GM12872 (cell line): ENCODE measurements at regions not wholly inside any gene's neighbourhood (a gene's known extent, or its start where the extent isn't known, plus 50 kb on each side); places are given as distances from the start of the nearest gene placed in this dataset.

Experiments
- CTCF ChIP-seq: IDR thresholded peaks from 3 replicates; pipeline ENCODE4 v1.5.1; 2011; ENCODE audit warnings: low read depth, mild to moderate bottlenecking, low read length, moderate library complexity; ENCODE audit not compliant: insufficient read depth

- no peak for TF ChIP-seq CTCF
These were observed 462.9 kb downstream of the PREX1 start for GRCh38 chr20:48364688-48365421.

- no peak for TF ChIP-seq CTCF
These were observed 463.7 kb downstream of the PREX1 start for GRCh38 chr20:48364055-48364454.

DNA sequence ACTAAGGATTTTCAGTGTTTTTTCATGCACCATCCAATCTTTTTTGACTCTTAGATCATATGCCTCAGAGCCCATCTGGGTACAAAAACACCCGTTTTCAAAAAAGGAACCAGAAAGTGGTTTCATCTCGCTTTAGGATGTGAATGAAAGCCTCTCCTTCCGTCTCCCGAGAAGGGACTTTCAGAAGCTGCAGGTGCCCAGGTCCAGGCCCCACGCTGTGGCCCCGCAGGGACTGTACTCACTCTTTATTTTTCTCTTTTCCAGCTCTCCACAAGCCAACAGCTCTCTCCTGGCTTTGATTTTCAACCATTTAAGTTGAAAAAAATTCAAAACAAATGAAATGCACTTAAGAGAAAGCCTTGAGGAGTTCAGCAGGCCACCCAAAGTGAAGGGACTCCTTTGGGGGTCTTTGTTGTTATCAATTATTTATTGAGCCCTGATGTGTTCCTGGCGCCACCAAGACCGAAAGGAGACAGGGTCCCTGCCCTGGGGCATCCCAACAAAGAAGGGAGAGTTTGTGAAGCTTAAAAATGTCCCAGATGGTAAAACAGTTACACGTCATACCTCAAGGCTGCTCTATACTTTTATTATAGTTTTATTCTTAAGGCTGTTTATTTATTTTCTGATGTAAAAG lies 467.3 kb downstream of the PREX1 start:
- TF ChIP-seq CTCF: no peak

DNA sequence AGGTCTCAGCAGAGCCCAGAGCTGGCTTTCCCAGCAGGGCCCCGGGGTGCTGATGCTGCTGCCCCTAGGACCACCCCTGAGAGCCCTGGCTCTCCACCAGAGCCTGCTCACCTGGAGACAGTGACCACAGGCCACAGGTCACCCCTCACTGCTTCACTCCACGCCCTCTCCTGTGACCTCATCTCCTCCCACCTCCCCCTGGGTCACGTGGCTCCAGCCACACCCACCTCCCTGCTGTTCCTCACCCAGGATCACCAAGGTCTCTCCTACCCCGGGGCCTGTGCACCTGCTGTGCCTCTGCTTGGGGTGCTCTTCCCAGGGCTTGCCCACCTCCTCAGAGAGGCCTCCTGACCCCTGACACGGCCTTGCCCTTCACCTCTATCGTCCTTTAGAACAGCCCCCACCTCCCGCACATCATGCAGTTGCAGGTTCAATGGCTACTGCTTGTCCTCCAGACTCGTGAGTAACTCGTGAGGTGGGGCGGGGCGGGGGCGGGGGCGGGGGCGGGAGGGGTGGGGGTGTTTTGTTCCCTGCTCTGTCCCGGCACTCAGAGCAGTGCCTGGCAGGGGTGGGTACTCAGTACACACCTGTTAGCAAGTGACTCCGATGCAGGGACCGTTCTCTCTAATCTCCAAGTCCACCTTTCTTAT lies 468.0 kb downstream of the PREX1 start:
- no peak for TF ChIP-seq CTCF

DNA sequence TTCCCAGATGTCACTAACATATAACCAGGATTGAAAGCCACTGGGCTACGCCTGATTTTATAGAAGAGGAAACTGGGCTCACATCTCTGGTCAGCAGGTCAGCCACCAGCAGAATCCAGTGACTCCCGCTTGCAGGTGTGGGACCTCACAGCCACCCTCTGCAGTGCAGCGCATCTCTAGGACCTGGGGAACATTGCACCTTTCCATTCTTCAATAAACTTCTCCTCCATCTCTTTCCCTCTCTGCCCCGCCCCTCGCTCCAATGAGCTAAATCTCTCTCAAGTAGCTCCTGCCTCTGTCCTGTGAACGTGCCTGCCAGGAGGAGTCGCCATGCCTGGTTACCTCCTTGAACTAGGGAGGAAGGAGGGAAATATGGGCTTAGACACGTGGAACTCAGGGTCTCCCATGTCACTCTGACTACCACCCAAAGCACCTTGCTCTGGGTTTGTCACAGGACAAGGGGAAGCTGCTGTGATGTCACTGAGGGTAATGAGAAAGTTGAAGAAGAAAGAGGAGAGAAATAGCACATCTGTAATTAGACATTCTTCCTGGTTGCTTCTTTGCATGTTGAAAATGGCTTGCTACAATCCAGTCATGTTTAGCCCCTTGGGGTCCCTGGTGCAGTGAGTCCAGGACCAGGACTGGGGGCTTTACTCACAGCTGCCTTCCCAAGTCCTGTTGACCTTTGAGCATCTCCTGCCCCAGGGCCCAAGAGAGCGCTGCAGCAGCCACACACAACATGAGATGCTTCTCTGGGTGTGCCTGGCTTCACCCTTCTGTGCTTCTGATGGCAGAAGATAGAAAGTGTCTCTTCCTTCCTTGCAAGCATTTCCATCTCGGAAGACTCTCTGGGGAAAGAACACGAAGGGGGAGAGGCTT lies 469.4 kb downstream of the PREX1 start:
- TF ChIP-seq CTCF: no peak

DNA sequence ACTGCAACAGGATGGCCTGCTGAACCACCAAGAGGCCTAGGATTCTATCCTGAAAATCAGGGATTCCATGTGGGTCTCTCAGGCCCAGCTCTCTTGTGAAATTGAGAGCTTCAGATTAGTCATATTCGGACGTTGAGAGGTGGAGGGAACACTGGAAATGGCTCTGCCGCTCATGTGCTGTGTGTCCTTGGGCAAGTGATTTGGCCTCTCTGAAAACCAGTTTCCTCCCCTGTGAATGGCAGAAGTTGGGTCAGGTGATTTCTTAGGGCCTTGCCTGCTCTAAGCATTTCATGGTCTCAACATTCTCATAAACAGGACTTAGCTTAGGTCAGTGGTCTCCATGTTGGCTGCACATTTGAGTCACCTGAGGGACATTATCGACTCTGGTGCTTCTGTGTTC lies 470.1 kb downstream of the PREX1 start:
- no peak for TF ChIP-seq CTCF

DNA sequence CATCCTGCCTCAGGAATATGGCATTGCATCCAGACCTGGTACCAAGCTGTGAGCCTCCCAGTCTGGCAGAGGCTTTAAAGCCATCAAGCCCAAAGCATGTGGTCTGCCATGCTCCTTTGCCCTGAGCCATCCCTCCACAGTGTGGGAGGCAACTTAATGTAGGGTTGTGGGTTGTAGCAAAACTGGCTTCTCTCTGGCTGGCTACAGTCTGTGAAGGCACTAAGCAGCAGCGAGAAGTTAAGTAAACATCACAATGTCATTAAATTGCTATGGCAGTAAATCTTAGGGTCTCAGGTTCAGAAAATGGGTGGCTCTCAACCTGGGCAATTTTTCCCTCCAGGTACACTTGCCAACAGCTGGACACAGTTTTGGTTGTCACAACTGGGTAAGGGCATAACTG lies 472.9 kb downstream of the PREX1 start:
- no peak for TF ChIP-seq CTCF
